A673 (cell line): ENCODE measurements at regions not wholly inside any gene's neighbourhood (a gene's known extent, or its start where the extent isn't known, plus 50 kb on each side); places are given as distances from the start of the nearest gene placed in this dataset.

Experiments used
- EZH2 ChIP-seq: fragments of 200-600 bp; sonication (generic); IDR thresholded peaks from 2 replicates; pipeline ENCODE4 v1.6.1; 2017; ENCODE audit warnings: borderline replicate concordance, low read depth, mild to moderate bottlenecking, mixed read lengths, antibody characterized with exemption, low read length; ENCODE audit not compliant: poor library complexity, severe bottlenecking
- TF ChIP-seq, protein P1 (sequence below): fragments of 300-800, 200-600 bp; sonication (generic); conservative IDR thresholded peaks from 2 replicates; pipeline ENCODE4 v1.5.1; 2017; ENCODE audit warnings: low read depth, mild to moderate bottlenecking, antibody characterized with exemption, low read length, moderate library complexity, mixed read lengths

DNA sequence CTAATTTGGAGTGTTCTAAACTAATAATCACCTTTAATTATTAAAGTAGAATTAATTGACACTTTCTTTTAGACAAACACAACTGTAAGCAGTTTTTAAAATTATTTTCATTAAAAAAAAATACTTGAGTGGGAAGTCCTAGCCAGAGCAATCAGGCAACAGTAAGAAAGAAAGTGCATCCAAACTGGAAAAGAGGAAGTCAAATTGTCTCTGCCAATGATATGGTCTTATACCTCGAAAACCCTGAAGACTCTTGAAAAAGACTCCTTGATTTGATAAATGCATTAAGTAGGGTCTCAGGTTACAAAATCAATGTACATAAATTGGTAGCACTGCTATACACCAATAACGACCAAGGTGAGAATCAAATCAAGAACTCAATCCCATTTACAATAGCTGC, 83.0 kb upstream of the GADD45A start:
- TF ChIP-seq, protein P1, sequence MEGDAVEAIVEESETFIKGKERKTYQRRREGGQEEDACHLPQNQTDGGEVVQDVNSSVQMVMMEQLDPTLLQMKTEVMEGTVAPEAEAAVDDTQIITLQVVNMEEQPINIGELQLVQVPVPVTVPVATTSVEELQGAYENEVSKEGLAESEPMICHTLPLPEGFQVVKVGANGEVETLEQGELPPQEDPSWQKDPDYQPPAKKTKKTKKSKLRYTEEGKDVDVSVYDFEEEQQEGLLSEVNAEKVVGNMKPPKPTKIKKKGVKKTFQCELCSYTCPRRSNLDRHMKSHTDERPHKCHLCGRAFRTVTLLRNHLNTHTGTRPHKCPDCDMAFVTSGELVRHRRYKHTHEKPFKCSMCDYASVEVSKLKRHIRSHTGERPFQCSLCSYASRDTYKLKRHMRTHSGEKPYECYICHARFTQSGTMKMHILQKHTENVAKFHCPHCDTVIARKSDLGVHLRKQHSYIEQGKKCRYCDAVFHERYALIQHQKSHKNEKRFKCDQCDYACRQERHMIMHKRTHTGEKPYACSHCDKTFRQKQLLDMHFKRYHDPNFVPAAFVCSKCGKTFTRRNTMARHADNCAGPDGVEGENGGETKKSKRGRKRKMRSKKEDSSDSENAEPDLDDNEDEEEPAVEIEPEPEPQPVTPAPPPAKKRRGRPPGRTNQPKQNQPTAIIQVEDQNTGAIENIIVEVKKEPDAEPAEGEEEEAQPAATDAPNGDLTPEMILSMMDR, result no peak
- no peak for TF ChIP-seq EZH2
